ENCODE measurements at regions not wholly inside any gene's neighbourhood (a gene's known extent, or its start where the extent isn't known, plus 50 kb on each side); places are given as distances from the start of the nearest gene placed in this dataset.

- no peaks in the 10 kb centered on the region for H3K79me1 ChIP-seq (ENCODE audit: low read length)
- no peaks in the 10 kb centered on the region for H3K27me3 ChIP-seq (ENCODE audit: insufficient read depth, low read length)
- no peak overlapping the region for H3K4ac ChIP-seq (ENCODE audit: low read depth, low read length)
- no peak overlapping the region for H4K12ac ChIP-seq (ENCODE audit: low read depth, low read length)
- H3K4me3 ChIP-seq (ENCODE audit: low read depth, low read length): no peak overlapping the region
- no CpG with 5 or more reads among the region's 7 CpGs for WGBS (ENCODE audit: extremely low coverage, insufficient coverage, insufficient read length)
- no peak overlapping the region for H3K14ac ChIP-seq (ENCODE audit: low read length)
- no peak overlapping the region for H4K91ac ChIP-seq (ENCODE audit: low read depth, low read length)
- H3K4me1 ChIP-seq (ENCODE audit: control insufficient read depth in 1 of 2, insufficient read depth in 2 of 2, low read length in 2 of 2): peaks cover 0 to 2% of the 10 kb centered on the region in 2 experiments
- H3K9me3 ChIP-seq (ENCODE audit: insufficient read depth, low read depth, low read length): no peaks in the 10 kb centered on the region
- no peak overlapping the region for H3K18ac ChIP-seq (ENCODE audit: low read length)
- H3K27ac ChIP-seq (ENCODE audit: low read depth, low read length): no peak overlapping the region
- H2BK120ac ChIP-seq (ENCODE audit: insufficient read depth, low read length, poor library complexity): no peak overlapping the region
- no peak for DNase-seq
- no peaks in the 10 kb centered on the region for H3K79me2 ChIP-seq (ENCODE audit: control insufficient read depth, insufficient read depth, low read length, poor library complexity)
- no peak overlapping the region for H4K8ac ChIP-seq (ENCODE audit: low read depth, low read length)
- H2BK5ac ChIP-seq (ENCODE audit: low read depth, low read length, poor library complexity): no peak overlapping the region
- H3K9ac ChIP-seq (ENCODE audit: low read length): no peak overlapping the region
- H2BK12ac ChIP-seq (ENCODE audit: low read length): no peak overlapping the region
- H2AK5ac ChIP-seq (ENCODE audit: low read length): no peak overlapping the region
- H3K4me2 ChIP-seq (ENCODE audit: low read length): no peak overlapping the region
- no peak overlapping the region for H2AFZ ChIP-seq (ENCODE audit: insufficient read depth, low read length, poor library complexity)
- H3K36me3 ChIP-seq (ENCODE audit: control insufficient read depth in 1 of 2, insufficient read depth in 2 of 2, low read length in 2 of 2): no peaks in the 10 kb centered on the region
- H3K23ac ChIP-seq (ENCODE audit: low read length): no peak overlapping the region
Observed at GRCh38 chr9:87401681-87402080, 96.0 kb upstream of the DAPK1 start.

DNA sequence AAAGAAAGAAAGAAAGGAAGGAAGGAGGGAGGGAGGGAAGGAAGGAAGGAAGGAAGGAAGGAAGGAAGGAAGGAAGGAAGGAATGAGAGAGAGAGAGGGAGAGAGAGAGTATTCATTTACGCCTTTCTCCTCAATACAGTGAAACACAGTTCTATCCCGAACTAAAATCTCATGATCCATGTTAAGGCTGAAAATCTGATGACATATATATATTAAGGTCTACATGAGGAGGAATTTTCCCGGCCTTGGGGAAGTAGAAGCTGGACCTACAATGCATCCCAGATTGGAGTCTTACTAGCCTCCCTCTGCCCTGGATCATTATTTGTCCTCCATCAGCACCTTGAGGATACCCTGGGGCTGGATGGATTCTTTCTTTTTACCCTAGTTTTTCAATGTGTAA is 95.1 kb upstream of the DAPK1 start:
- Histone ChIP-seq H3K27me3 (ENCODE audit: insufficient read depth, low read length) (no peaks in the 10 kb centered on the region), H3K9ac (ENCODE audit: low read length) (no peak overlapping the region), H3K4me1 (ENCODE audit: control insufficient read depth in 1 of 2, insufficient read depth in 2 of 2, low read length in 2 of 2) (peaks cover 0 to 5% of the 10 kb centered on the region in 2 experiments), H2AK5ac (ENCODE audit: low read length) (no peak overlapping the region), H3K36me3 (ENCODE audit: control insufficient read depth in 1 of 2, insufficient read depth in 2 of 2, low read length in 2 of 2) (no peaks in the 10 kb centered on the region), H3K79me1 (ENCODE audit: low read length) (no peaks in the 10 kb centered on the region), H2BK12ac (ENCODE audit: low read length) (no peak overlapping the region), H2BK5ac (ENCODE audit: low read depth, low read length, poor library complexity) (no peak overlapping the region), H3K18ac (ENCODE audit: low read length) (no peak overlapping the region), H3K14ac (ENCODE audit: low read length) (no peak overlapping the region), H3K9me3 (ENCODE audit: insufficient read depth, low read depth, low read length) (no peaks in the 10 kb centered on the region), H3K79me2 (ENCODE audit: control insufficient read depth, insufficient read depth, low read length, poor library complexity) (no peaks in the 10 kb centered on the region), H2BK120ac (ENCODE audit: insufficient read depth, low read length, poor library complexity) (no peak overlapping the region), H3K4me3 (ENCODE audit: low read depth, low read length) (no peak overlapping the region), H2AFZ (ENCODE audit: insufficient read depth, low read length, poor library complexity) (no peak overlapping the region), H4K91ac (ENCODE audit: low read depth, low read length) (no peak overlapping the region), H3K4ac (ENCODE audit: low read depth, low read length) (no peak overlapping the region), H3K23ac (ENCODE audit: low read length) (no peak overlapping the region), H3K27ac (ENCODE audit: low read depth, low read length) (no peak overlapping the region), H4K12ac (ENCODE audit: low read depth, low read length) (no peak overlapping the region), H3K4me2 (ENCODE audit: low read length) (no peak overlapping the region), H4K8ac (ENCODE audit: low read depth, low read length) (no peak overlapping the region)
- no CpG with 5 or more reads among the region's 3 CpGs for WGBS (ENCODE audit: extremely low coverage, insufficient coverage, insufficient read length)
- no peak for DNase-seq

- Histone ChIP-seq H2BK5ac (ENCODE audit: low read depth, low read length, poor library complexity) (no peak overlapping the region), H3K79me2 (ENCODE audit: control insufficient read depth, insufficient read depth, low read length, poor library complexity) (peaks cover 2% of the 10 kb centered on the region), H3K4me2 (ENCODE audit: low read length) (no peak overlapping the region), H3K4ac (ENCODE audit: low read depth, low read length) (no peak overlapping the region), H2BK120ac (ENCODE audit: insufficient read depth, low read length, poor library complexity) (no peak overlapping the region), H2AFZ (ENCODE audit: insufficient read depth, low read length, poor library complexity) (no peak overlapping the region), H3K9me3 (ENCODE audit: insufficient read depth, low read depth, low read length) (no peaks in the 10 kb centered on the region), H3K4me1 (ENCODE audit: control insufficient read depth in 1 of 2, insufficient read depth in 2 of 2, low read length in 2 of 2) (peaks cover 8% of the 10 kb centered on the region in 2 experiments), H3K18ac (ENCODE audit: low read length) (no peak overlapping the region), H3K4me3 (ENCODE audit: low read depth, low read length) (no peak overlapping the region), H4K8ac (ENCODE audit: low read depth, low read length) (no peak overlapping the region), H3K79me1 (ENCODE audit: low read length) (no peaks in the 10 kb centered on the region), H2AK5ac (ENCODE audit: low read length) (no peak overlapping the region), H2BK12ac (ENCODE audit: low read length) (no peak overlapping the region), H3K23ac (ENCODE audit: low read length) (no peak overlapping the region), H3K14ac (ENCODE audit: low read length) (no peak overlapping the region), H4K91ac (ENCODE audit: low read depth, low read length) (no peak overlapping the region), H3K36me3 (ENCODE audit: control insufficient read depth in 1 of 2, insufficient read depth in 2 of 2, low read length in 2 of 2) (no peaks in the 10 kb centered on the region), H4K12ac (ENCODE audit: low read depth, low read length) (no peak overlapping the region), H3K27ac (ENCODE audit: low read depth, low read length) (peak overlapping the region; percentile 26), H3K27me3 (ENCODE audit: insufficient read depth, low read length) (no peaks in the 10 kb centered on the region), H3K9ac (ENCODE audit: low read length) (no peak overlapping the region)
- DNase-seq: peak; percentile 58 to 76
- no CpG with 5 or more reads among the region's 3 CpGs for WGBS (ENCODE audit: extremely low coverage, insufficient coverage, insufficient read length)
Observed at GRCh38 chr9:87405677-87406542, 91.8 kb upstream of the DAPK1 start.

GRCh38 chr9:87406543-87407166 is 91.0 kb upstream of the DAPK1 start:
- Histone ChIP-seq H3K18ac (ENCODE audit: low read length) (no peak overlapping the region), H3K27ac (ENCODE audit: low read depth, low read length) (peak overlapping the region; percentile 26), H3K9me3 (ENCODE audit: insufficient read depth, low read depth, low read length) (no peaks in the 10 kb centered on the region), H3K4me1 (ENCODE audit: control insufficient read depth in 1 of 2, insufficient read depth in 2 of 2, low read length in 2 of 2) (peaks cover 8% of the 10 kb centered on the region in 2 experiments), H2AK5ac (ENCODE audit: low read length) (no peak overlapping the region), H3K14ac (ENCODE audit: low read length) (no peak overlapping the region), H2AFZ (ENCODE audit: insufficient read depth, low read length, poor library complexity) (no peak overlapping the region), H3K79me1 (ENCODE audit: low read length) (no peaks in the 10 kb centered on the region), H2BK5ac (ENCODE audit: low read depth, low read length, poor library complexity) (no peak overlapping the region), H3K27me3 (ENCODE audit: insufficient read depth, low read length) (no peaks in the 10 kb centered on the region), H3K4me2 (ENCODE audit: low read length) (peak overlapping the region; percentile 38), H3K4me3 (ENCODE audit: low read depth, low read length) (no peak overlapping the region), H4K8ac (ENCODE audit: low read depth, low read length) (no peak overlapping the region), H3K4ac (ENCODE audit: low read depth, low read length) (no peak overlapping the region), H2BK12ac (ENCODE audit: low read length) (no peak overlapping the region), H3K79me2 (ENCODE audit: control insufficient read depth, insufficient read depth, low read length, poor library complexity) (peaks cover 2% of the 10 kb centered on the region), H3K23ac (ENCODE audit: low read length) (no peak overlapping the region), H2BK120ac (ENCODE audit: insufficient read depth, low read length, poor library complexity) (no peak overlapping the region), H3K36me3 (ENCODE audit: control insufficient read depth in 1 of 2, insufficient read depth in 2 of 2, low read length in 2 of 2) (no peaks in the 10 kb centered on the region), H4K12ac (ENCODE audit: low read depth, low read length) (no peak overlapping the region), H3K9ac (ENCODE audit: low read length) (no peak overlapping the region), H4K91ac (ENCODE audit: low read depth, low read length) (no peak overlapping the region)
- DNase-seq: peak in 1 of 2 donors; percentile 83
- WGBS (ENCODE audit: extremely low coverage, insufficient coverage, insufficient read length): no CpG with 5 or more reads among the region's 4 CpGs
